IMR-90 (cell line): ENCODE measurements at regions not wholly inside any gene's neighbourhood (a gene's known extent, or its start where the extent isn't known, plus 50 kb on each side); places are given as distances from the start of the nearest gene placed in this dataset.

Experiments
- ATAC-seq: fragments of 200-7000 bp; cut with Tn5 transposase; 2 replicates; pipeline ENCODE4 v1.9.1; 2020; ENCODE audit warnings: low read depth, mild to moderate bottlenecking, moderate library complexity
- BruUV-seq: library from RNA; stranded (reverse); fragments of 400-500 nt; replicated peaks from 2 replicates; lab custom pipeline; 2021; lab: Mats Ljungman, UMichigan
- CTCF ChIA-PET: fragments of 300-600 bp; formaldehyde crosslinking; extraction: SDS; loops from one replicate; lab custom pipeline; 2021; ENCODE audit warnings: antibody characterized with exemption; lab: Yijun Ruan, JAX
- POLR2A ChIA-PET: fragments of 300-600 bp; sonication (Branson Sonifier 250); formaldehyde crosslinking; loops from one replicate; lab custom pipeline; 2022; ENCODE audit warnings: antibody characterized with exemption; ENCODE audit not compliant: unreplicated experiment; lab: Charles Lee
- DNase-seq: peaks from one replicate; pipeline ENCODE4 v3.0.0; 2013
- H2AFZ ChIP-seq: replicated peaks from 2 replicates; pipeline ENCODE3; 2013; ENCODE audit warnings: low read length, mild to moderate bottlenecking; ENCODE audit not compliant: poor library complexity
- H2AK5ac ChIP-seq: 2 replicates; pipeline ENCODE4 v1.6.1; 2013; ENCODE audit warnings: low read depth, low read length, inconsistent platforms
- H2AK9ac ChIP-seq: replicated peaks from 2 replicates; pipeline ENCODE3; 2013; ENCODE audit warnings: mild to moderate bottlenecking, low read depth, low read length, moderate library complexity; ENCODE audit not compliant: poor library complexity
- H2BK120ac ChIP-seq: 2 replicates; pipeline ENCODE4 v1.6.1; 2013; ENCODE audit warnings: low read depth, low read length, inconsistent platforms
- H2BK15ac ChIP-seq: 3 replicates; pipeline ENCODE4 v1.6.1; 2013; ENCODE audit warnings: low read depth, low read length, inconsistent platforms
- H2BK20ac ChIP-seq: 2 replicates; pipeline ENCODE4 v1.6.1; 2013; ENCODE audit warnings: low read depth, mild to moderate bottlenecking, inconsistent platforms, low read length, moderate library complexity
- H2BK5ac ChIP-seq: 2 replicates; pipeline ENCODE4 v1.6.1; 2013; ENCODE audit warnings: mild to moderate bottlenecking, low read depth, low read length, inconsistent platforms; ENCODE audit not compliant: poor library complexity, severe bottlenecking
- H3K14ac ChIP-seq: replicated peaks from 2 replicates; pipeline ENCODE4 v1.6.1; 2013; ENCODE audit warnings: low read depth, low read length, inconsistent platforms
- H3K18ac ChIP-seq: 2 replicates; pipeline ENCODE4 v1.6.1; 2013; ENCODE audit warnings: low read depth, low read length, control low read depth
- H3K23ac ChIP-seq: 2 replicates; pipeline ENCODE4 v1.6.1; 2013; ENCODE audit warnings: low read depth, low read length, inconsistent platforms
- H3K27ac ChIP-seq: 2 replicates; pipeline ENCODE4 v1.5.1; 2013; ENCODE audit warnings: mild to moderate bottlenecking, control low read depth, low read length; ENCODE audit not compliant: insufficient read depth
- H3K27me3 ChIP-seq: 2 replicates; pipeline ENCODE4 v1.6.1; 2013; ENCODE audit warnings: low read length; ENCODE audit not compliant: control insufficient read depth, insufficient read depth
- H3K36me3 ChIP-seq: 2 replicates; pipeline ENCODE4 v1.6.1; 2013; ENCODE audit warnings: low read length, mixed read lengths; ENCODE audit not compliant: control insufficient read depth, insufficient read depth
- H3K4ac ChIP-seq: 2 replicates; pipeline ENCODE4 v1.6.1; 2013; ENCODE audit warnings: low read depth, low read length, inconsistent platforms
- H3K4me1 ChIP-seq: 2 replicates; pipeline ENCODE4 v1.6.1; 2013; ENCODE audit warnings: low read length, mixed read lengths; ENCODE audit not compliant: control insufficient read depth, insufficient read depth
- H3K4me2 ChIP-seq: 2 replicates; pipeline ENCODE4 v1.6.1; 2013; ENCODE audit warnings: low read depth, mild to moderate bottlenecking, control low read depth, low read length, moderate library complexity
- H3K4me3 ChIP-seq: 2 replicates; pipeline ENCODE4 v1.5.1; 2013; ENCODE audit warnings: low read depth, mild to moderate bottlenecking, control low read depth, low read length, moderate library complexity; ENCODE audit not compliant: insufficient read depth
- H3K56ac ChIP-seq: 2 replicates; pipeline ENCODE4 v1.6.1; 2013; ENCODE audit warnings: low read length, inconsistent platforms; ENCODE audit not compliant: insufficient read depth; ENCODE audit errors: extremely low read depth
- H3K79me1 ChIP-seq, 2 experiments: 2 replicates each; pipeline ENCODE4 v1.6.1; 2013; ENCODE audit warnings: low read length in 2 of 2, inconsistent platforms in 1 of 2, low read depth in 1 of 2
- H3K9ac ChIP-seq: 2 replicates; pipeline ENCODE4 v1.6.1; 2013; ENCODE audit warnings: low read depth, low read length, control low read depth
- H3K9me1 ChIP-seq: 2 replicates; pipeline ENCODE4 v1.6.1; 2013; ENCODE audit warnings: low read length, inconsistent platforms; ENCODE audit not compliant: insufficient read depth
- H3K9me3 ChIP-seq: 2 replicates; pipeline ENCODE4 v1.6.1; 2013; ENCODE audit warnings: low read length; ENCODE audit not compliant: control insufficient read depth, insufficient read depth
- H4K20me1 ChIP-seq: 2 replicates; pipeline ENCODE4 v1.6.1; 2013; ENCODE audit warnings: low read length, inconsistent platforms; ENCODE audit not compliant: insufficient read depth
- H4K5ac ChIP-seq: 2 replicates; pipeline ENCODE4 v1.6.1; 2013; ENCODE audit warnings: mild to moderate bottlenecking, low read depth, low read length, control low read depth
- H4K8ac ChIP-seq, 2 experiments: 2 replicates each; pipeline ENCODE4 v1.6.1; 2013; ENCODE audit warnings: low read depth in 2 of 2, low read length in 2 of 2, control low read depth in 1 of 2, inconsistent platforms in 1 of 2
- H4K91ac ChIP-seq: 2 replicates; pipeline ENCODE4 v1.6.1; 2013; ENCODE audit warnings: low read depth, low read length, inconsistent platforms; ENCODE audit not compliant: insufficient read depth
- CEBPB ChIP-seq: IDR thresholded peaks from 2 replicates; pipeline ENCODE4 v1.6.1; 2012; ENCODE audit warnings: low read depth, low read length, improper control_type of control experiment
- FOS ChIP-seq: fragments of 150-350 bp; IDR thresholded peaks from 2 replicates; pipeline ENCODE4 v1.6.1; 2016; ENCODE audit warnings: low read depth, low read length
- MAFK ChIP-seq: IDR thresholded peaks from 2 replicates; pipeline ENCODE4 v1.6.1; 2012; ENCODE audit warnings: low read depth, low read length, improper control_type of control experiment
- MAZ ChIP-seq: IDR thresholded peaks from 2 replicates; pipeline ENCODE4 v1.6.1; 2012; ENCODE audit warnings: low read depth, mild to moderate bottlenecking, low read length, improper control_type of control experiment, moderate library complexity, borderline replicate concordance
- MXI1 ChIP-seq: IDR thresholded peaks from 2 replicates; pipeline ENCODE4 v1.6.1; 2012; ENCODE audit warnings: low read depth, mild to moderate bottlenecking, low read length, moderate library complexity, borderline replicate concordance
- NFE2L2 ChIP-seq: fragments of 150-350 bp; IDR thresholded peaks from 2 replicates; pipeline ENCODE4 v1.6.1; 2016; ENCODE audit warnings: low read depth, mild to moderate bottlenecking, low read length
- POLR2A ChIP-seq: IDR thresholded peaks from 2 replicates; pipeline ENCODE4 v1.6.1; 2012; ENCODE audit warnings: mild to moderate bottlenecking, low read depth, low read length
- SMC3 ChIP-seq: fragments of 150-350 bp; IDR thresholded peaks from 2 replicates; pipeline ENCODE4 v1.6.1; 2016; ENCODE audit warnings: low read depth, mild to moderate bottlenecking, antibody characterized with exemption, low read length, moderate library complexity
- dilution Hi-C: fragments of 300-500 bp; cut with HindIII; formaldehyde crosslinking; loops from one replicate; pipeline ENCODE4 v1.14.3; 2018; ENCODE audit warnings: low sequenced_read_pairs; ENCODE audit not compliant: unreplicated experiment
- in situ Hi-C: fragments of 300-500 bp; cut with MboI; formaldehyde crosslinking; loops from 3 replicates; pipeline ENCODE4 v1.14.3; 2019; ENCODE audit warnings: low sequenced_read_pairs, inconsistent platforms, mixed read lengths
- intact Hi-C: fragments of 100-400 bp; cut with micrococcal nuclease; formaldehyde crosslinking; loops from 2 replicates; pipeline ENCODE4 v1.10.0; 2022
- TF ChIP-seq, protein P1 (sequence below): fragments of 150-350 bp; IDR thresholded peaks from 2 replicates; pipeline ENCODE4 v1.6.1; 2016; ENCODE audit warnings: low read depth, mild to moderate bottlenecking, low read length, moderate library complexity, borderline replicate concordance

GRCh38 chr2:172276961-172277360 lies 150.4 kb upstream of the ITGA6 start:
- H3K9me3 ChIP-seq: peaks cover 4% of the 10 kb centered on the region; the same call in 1 of the 2 replicates
- H3K27ac ChIP-seq: no peak overlapping the region
- no peak overlapping the region for H3K9ac ChIP-seq
- H2BK20ac ChIP-seq: no peak overlapping the region
- no peak overlapping the region for H2BK15ac ChIP-seq
- H2AK5ac ChIP-seq: no peak overlapping the region
- H4K5ac ChIP-seq: no peak overlapping the region
- H3K9me1 ChIP-seq: peaks cover 6% of the 10 kb centered on the region
- H3K79me1 ChIP-seq: no peaks in the 10 kb centered on the region
- H2AFZ ChIP-seq: no peak overlapping the region
- no peak overlapping the region for H3K14ac ChIP-seq
- in situ Hi-C loops: no loop called here
- no peaks in the 10 kb centered on the region for H3K36me3 ChIP-seq
- no peak overlapping the region for H2BK5ac ChIP-seq
- no peak overlapping the region for H4K8ac ChIP-seq
- no peak overlapping the region for H3K4me2 ChIP-seq
- intact Hi-C loops: no loop called here
- H4K20me1 ChIP-seq: no peaks in the 10 kb centered on the region
- peaks cover 3% of the 10 kb centered on the region for H3K4me1 ChIP-seq
- POLR2A ChIA-PET: no interaction called here
- H4K91ac ChIP-seq: no peak overlapping the region
- no peak overlapping the region for H3K23ac ChIP-seq
- DNase-seq: no peak
- dilution Hi-C loops: no loop called here
- CTCF ChIA-PET: no interaction called here
- H3K4me3 ChIP-seq: no peak overlapping the region
- H2BK120ac ChIP-seq: no peak overlapping the region
- TF ChIP-seq POLR2A (no peak), CEBPB (no peak), SMC3 (no peak), MXI1 (no peak), FOS (no peak), NFE2L2 (no peak), MAZ (no peak), MAFK (no peak)
- TF ChIP-seq, protein P1, sequence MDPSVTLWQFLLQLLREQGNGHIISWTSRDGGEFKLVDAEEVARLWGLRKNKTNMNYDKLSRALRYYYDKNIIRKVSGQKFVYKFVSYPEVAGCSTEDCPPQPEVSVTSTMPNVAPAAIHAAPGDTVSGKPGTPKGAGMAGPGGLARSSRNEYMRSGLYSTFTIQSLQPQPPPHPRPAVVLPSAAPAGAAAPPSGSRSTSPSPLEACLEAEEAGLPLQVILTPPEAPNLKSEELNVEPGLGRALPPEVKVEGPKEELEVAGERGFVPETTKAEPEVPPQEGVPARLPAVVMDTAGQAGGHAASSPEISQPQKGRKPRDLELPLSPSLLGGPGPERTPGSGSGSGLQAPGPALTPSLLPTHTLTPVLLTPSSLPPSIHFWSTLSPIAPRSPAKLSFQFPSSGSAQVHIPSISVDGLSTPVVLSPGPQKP: no peak
- no peak overlapping the region for H3K18ac ChIP-seq
- H3K4ac ChIP-seq: no peak overlapping the region
- H3K56ac ChIP-seq: no peak overlapping the region
- H3K27me3 ChIP-seq: no peaks in the 10 kb centered on the region
- no TSS peak for BruUV-seq
- no peak for ATAC-seq
- no peak overlapping the region for H2AK9ac ChIP-seq
